H1 (cell line): ENCODE measurements at regions not wholly inside any gene's neighbourhood (a gene's known extent, or its start where the extent isn't known, plus 50 kb on each side); places are given as distances from the start of the nearest gene placed in this dataset.

ENCODE experiments used
- CTCF ChIA-PET: fragments of 300-600 bp; sonication (Branson Sonifier 250); formaldehyde crosslinking; loops from one replicate; lab custom pipeline; 2021; ENCODE audit not compliant: partially characterized antibody; lab: Charles Lee
- POLR2A ChIA-PET: fragments of 300-600 bp; sonication (Branson Sonifier 250); formaldehyde crosslinking; loops from one replicate; lab custom pipeline; 2021; ENCODE audit warnings: inconsistent platforms; ENCODE audit not compliant: partially characterized antibody; lab: Charles Lee
- DNase-seq, 2 experiments: peaks; one replicate each; pipeline versions ENCODE4 v3.0.0 to v3.0.0-alpha.2; 2010 to 2022; ENCODE audit warnings: low spot score in 2 of 2, low read depth in 1 of 2, mixed read lengths in 1 of 2
- FAIRE-seq: peaks from 2 replicates; lab custom pipeline; 2011; peaks lifted over from hg19 to GRCh38; lab: Jason Lieb, UNC
- H2AFZ ChIP-seq: 2 replicates; pipeline ENCODE4 v1.8.1; 2012; ENCODE audit warnings: low read length, inconsistent platforms
- H2AK5ac ChIP-seq: 2 replicates; pipeline ENCODE4 v1.6.1; 2013; ENCODE audit warnings: low read depth, low read length
- H2BK120ac ChIP-seq: replicated peaks from 2 replicates; pipeline ENCODE3; 2013; ENCODE audit warnings: low read depth, low read length, inconsistent platforms
- H2BK12ac ChIP-seq: 2 replicates; pipeline ENCODE4 v1.6.1; 2013; ENCODE audit warnings: low read depth, low read length
- H2BK15ac ChIP-seq: 2 replicates; pipeline ENCODE4 v1.6.1; 2013; ENCODE audit warnings: low read length
- H2BK20ac ChIP-seq: 2 replicates; pipeline ENCODE4 v1.6.1; 2013; ENCODE audit warnings: low read length
- H2BK5ac ChIP-seq: 2 replicates; pipeline ENCODE4 v1.6.1; 2013; ENCODE audit warnings: low read depth, low read length
- H3K14ac ChIP-seq: 2 replicates; pipeline ENCODE4 v1.6.1; 2013; ENCODE audit warnings: inconsistent platforms; ENCODE audit not compliant: insufficient read length
- H3K18ac ChIP-seq: 2 replicates; pipeline ENCODE4 v1.6.1; 2013; ENCODE audit warnings: low read length; ENCODE audit errors: extremely low read depth
- H3K23ac ChIP-seq: 2 replicates; pipeline ENCODE4 v1.6.1; 2013; ENCODE audit warnings: inconsistent platforms; ENCODE audit not compliant: insufficient read length
- H3K23me2 ChIP-seq: 2 replicates; pipeline ENCODE4 v1.6.1; 2013; ENCODE audit warnings: low read depth, low read length
- H3K27ac ChIP-seq: 2 replicates; pipeline ENCODE4 v1.6.1; 2011; ENCODE audit warnings: low read depth, low read length, inconsistent platforms
- H3K27me3 ChIP-seq, 4 experiments: replicated peaks in 1 of 4; 1 replicate in 1 of 4; 2 replicates in 3 of 4; pipeline versions ENCODE4 v1.6.1 to v1.8.1; 2011 to 2013; ENCODE audit warnings: low read length in 3 of 4, mild to moderate bottlenecking in 3 of 4, inconsistent platforms in 2 of 4, mixed read lengths in 2 of 4, moderate library complexity in 1 of 4; ENCODE audit not compliant: control insufficient read depth in 3 of 4, insufficient read depth in 3 of 4; ENCODE audit errors: extremely low read depth in 1 of 4
- H3K36me3 ChIP-seq, 4 experiments: 2 replicates each; pipeline versions ENCODE4 v1.6.1 to v1.8.1; 2011 to 2013; ENCODE audit warnings: mild to moderate bottlenecking in 4 of 4, low read length in 3 of 4, moderate library complexity in 2 of 4, control low read depth in 1 of 4, inconsistent platforms in 1 of 4; ENCODE audit not compliant: insufficient read depth in 4 of 4, control insufficient read depth in 2 of 4
- H3K4ac ChIP-seq: replicated peaks from 2 replicates; pipeline ENCODE3; 2013; ENCODE audit warnings: low read length, low read depth, mixed read lengths, inconsistent platforms; ENCODE audit not compliant: insufficient read length
- H3K4me1 ChIP-seq, 4 experiments: replicated peaks in 1 of 4; 1 replicate in 1 of 4; 2 replicates in 3 of 4; pipeline versions ENCODE4 v1.6.1 to v1.8.1; 2011 to 2013; ENCODE audit warnings: low read length in 3 of 4, inconsistent platforms in 2 of 4, mixed read lengths in 1 of 4; ENCODE audit not compliant: insufficient read depth in 4 of 4, control insufficient read depth in 3 of 4
- H3K4me2 ChIP-seq, 2 experiments: 2 replicates each; pipeline versions ENCODE4 v1.6.1 to v1.8.1; 2011 to 2013; ENCODE audit warnings: low read depth in 2 of 2, low read length in 2 of 2, control low read depth in 1 of 2, inconsistent platforms in 1 of 2, mild to moderate bottlenecking in 1 of 2; ENCODE audit not compliant: insufficient read depth in 1 of 2
- H3K4me3 ChIP-seq, 4 experiments: fragments of 200-600, 300-600 bp in 1 of 4; sonication (generic), shearing (Covaris generic), sonication (Bioruptor Twin) in 1 of 4; 2 replicates each; pipeline versions ENCODE4 v1.5.1 to v1.8.1; 2011 to 2016; ENCODE audit warnings: low read length in 4 of 4, low read depth in 3 of 4, control low read depth in 2 of 4, inconsistent platforms in 2 of 4, mild to moderate bottlenecking in 2 of 4, mixed read lengths in 1 of 4, moderate library complexity in 1 of 4; ENCODE audit not compliant: insufficient read depth in 2 of 4; ENCODE audit errors: extremely low read depth in 1 of 4
- H3K56ac ChIP-seq: replicated peaks from 2 replicates; pipeline ENCODE3; 2013; ENCODE audit warnings: low read depth, mild to moderate bottlenecking, mixed read lengths, low read length, inconsistent platforms; ENCODE audit not compliant: insufficient read length
- H3K79me1 ChIP-seq: 2 replicates; pipeline ENCODE4 v1.6.1; 2013; ENCODE audit warnings: low read depth, low read length, control low read depth
- H3K79me2 ChIP-seq, 2 experiments: 2 replicates each; pipeline versions ENCODE4 v1.6.1 to v1.8.1; 2012 to 2013; ENCODE audit warnings: low read length in 2 of 2, mild to moderate bottlenecking in 2 of 2, inconsistent platforms in 1 of 2; ENCODE audit not compliant: insufficient read depth in 2 of 2, control insufficient read depth in 1 of 2
- H3K9ac ChIP-seq, 4 experiments: replicated peaks in 1 of 4; 1 replicate in 1 of 4; 2 replicates in 3 of 4; pipeline versions ENCODE4 v1.6.1 to v1.8.1; 2011 to 2013; ENCODE audit warnings: low read depth in 3 of 4, low read length in 3 of 4, control low read depth in 2 of 4, mild to moderate bottlenecking in 2 of 4, moderate library complexity in 2 of 4, inconsistent platforms in 1 of 4; ENCODE audit errors: extremely low read depth in 1 of 4
- H3K9me3 ChIP-seq, 2 experiments: 2 replicates each; pipeline versions ENCODE4 v1.6.1 to v1.8.1; 2012 to 2013; ENCODE audit warnings: mild to moderate bottlenecking in 2 of 2, moderate library complexity in 2 of 2, control low read depth in 1 of 2, inconsistent platforms in 1 of 2, low read depth in 1 of 2, low read length in 1 of 2, mixed read lengths in 1 of 2; ENCODE audit not compliant: insufficient read depth in 2 of 2
- H4K20me1 ChIP-seq, 2 experiments: replicated peaks in 1 of 2; 2 replicates each; pipeline versions ENCODE3 to v1.8.1; 2011 to 2013; ENCODE audit warnings: inconsistent platforms in 2 of 2, low read length in 2 of 2, mild to moderate bottlenecking in 1 of 2; ENCODE audit not compliant: insufficient read depth in 2 of 2, control insufficient read depth in 1 of 2
- H4K5ac ChIP-seq: 2 replicates; pipeline ENCODE4 v1.6.1; 2013; ENCODE audit warnings: low read length, low read depth, mixed read lengths, inconsistent platforms; ENCODE audit not compliant: insufficient read length
- H4K8ac ChIP-seq: 2 replicates; pipeline ENCODE4 v1.8.0; 2013; ENCODE audit warnings: mild to moderate bottlenecking, moderate library complexity, low read length, inconsistent platforms; ENCODE audit not compliant: insufficient read depth; ENCODE audit errors: extremely low read depth
- H4K91ac ChIP-seq: replicated peaks from 2 replicates; pipeline ENCODE3; 2013; ENCODE audit warnings: low read length, mixed read lengths, inconsistent platforms; ENCODE audit not compliant: insufficient read length
- ASH2L ChIP-seq: fragments of 200-600, 300-600 bp; sonication (generic); IDR thresholded peaks from one replicate; pipeline ENCODE4 v1.7.1; 2017; ENCODE audit warnings: low read length
- CTBP2 ChIP-seq: IDR thresholded peaks from 2 replicates; pipeline ENCODE4 v1.7.0; 2011; ENCODE audit warnings: borderline replicate concordance, mild to moderate bottlenecking, moderate library complexity, mixed read lengths, low read length; ENCODE audit not compliant: insufficient read depth, insufficient read length
- NANOG ChIP-seq: IDR thresholded peaks from 2 replicates; pipeline ENCODE4 v1.6.1; 2011; ENCODE audit warnings: low read length, low read depth, mild to moderate bottlenecking, inconsistent platforms; ENCODE audit not compliant: insufficient read depth, poor library complexity, severe bottlenecking
- SP2 ChIP-seq: IDR thresholded peaks from 2 replicates; pipeline ENCODE4 v1.6.1; 2012; ENCODE audit warnings: mild to moderate bottlenecking, low read length, inconsistent platforms
- TF ChIP-seq, protein P1 (sequence below): IDR thresholded peaks from 2 replicates; pipeline ENCODE4 v1.6.1; 2011; ENCODE audit warnings: low read length, improper control_type of control experiment

DNA sequence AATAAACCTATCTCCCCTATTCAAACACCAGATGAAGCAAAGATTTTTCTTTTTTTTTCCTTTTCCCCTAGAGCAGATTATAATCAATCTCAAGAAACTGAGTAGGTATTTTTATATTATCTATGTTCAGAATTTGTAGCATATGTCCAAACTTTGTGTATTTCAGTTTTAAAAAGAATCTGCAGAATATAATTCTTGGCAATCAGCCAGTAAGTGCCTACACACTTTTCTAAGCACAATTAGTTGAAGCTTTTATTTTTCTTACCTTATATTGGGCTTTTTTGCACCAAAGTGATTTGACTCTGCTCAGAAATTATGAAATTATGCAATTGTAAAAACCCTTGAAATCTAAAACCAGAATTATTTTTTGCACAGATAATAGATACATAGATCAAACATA is 315.8 kb upstream of the PHF14 start:
- Histone ChIP-seq H3K27ac (no peak overlapping the region), H3K27me3 (no peaks in the 10 kb centered on the region), H3K23me2 (no peaks in the 10 kb centered on the region), H2BK12ac (no peak overlapping the region), H3K56ac (no peak overlapping the region), H3K9me3 (no peaks in the 10 kb centered on the region), H3K79me2 (no peaks in the 10 kb centered on the region), H3K18ac (no peak overlapping the region), H3K4me3 (no peak overlapping the region), H4K20me1 (no peaks in the 10 kb centered on the region), H4K8ac (no peak overlapping the region), H2AFZ (no peak overlapping the region), H3K23ac (no peak overlapping the region), H4K5ac (no peak overlapping the region), H3K4ac (no peak overlapping the region), H3K4me1 (0 out of 7 replicates have a peak, but pooled peaks cover 0 to 3% (median 0%) of the 10 kb centered on the region in 4 experiments), H2BK20ac (no peak overlapping the region), H3K36me3 (no peaks in the 10 kb centered on the region), H3K79me1 (no peaks in the 10 kb centered on the region), H2AK5ac (no peak overlapping the region), H4K91ac (no peak overlapping the region), H2BK15ac (no peak overlapping the region), H3K14ac (no peak overlapping the region), H2BK5ac (no peak overlapping the region), H2BK120ac (no peak overlapping the region)
- POLR2A ChIA-PET: no interaction called here
- DNase-seq: no peak
- no peak for FAIRE-seq
- CTCF ChIA-PET: interaction anchor here (1.0 kb wide), 1 partner anchor 50 kb away, joined by 3 read pairs; no protein-coding TSS in a partner anchor
- TF ChIP-seq NANOG: no peak
- no peak for TF ChIP-seq CTBP2
- TF ChIP-seq, protein P1, sequence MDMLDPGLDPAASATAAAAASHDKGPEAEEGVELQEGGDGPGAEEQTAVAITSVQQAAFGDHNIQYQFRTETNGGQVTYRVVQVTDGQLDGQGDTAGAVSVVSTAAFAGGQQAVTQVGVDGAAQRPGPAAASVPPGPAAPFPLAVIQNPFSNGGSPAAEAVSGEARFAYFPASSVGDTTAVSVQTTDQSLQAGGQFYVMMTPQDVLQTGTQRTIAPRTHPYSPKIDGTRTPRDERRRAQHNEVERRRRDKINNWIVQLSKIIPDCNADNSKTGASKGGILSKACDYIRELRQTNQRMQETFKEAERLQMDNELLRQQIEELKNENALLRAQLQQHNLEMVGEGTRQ: no peak
- no peak for TF ChIP-seq SP2
- TF ChIP-seq ASH2L: no peak
- TF ChIP-seq, all 59 proteins: peak for 0
- no peak overlapping the region for H3K9ac ChIP-seq
- no peak overlapping the region for H3K4me2 ChIP-seq
